ENCODE measurements at regions not wholly inside any gene's neighbourhood (a gene's known extent, or its start where the extent isn't known, plus 50 kb on each side); places are given as distances from the start of the nearest gene placed in this dataset.

- dilution Hi-C loops (cut with MboI; ENCODE audit: extremely low pct_ligation_motif_present, low sequenced_read_pairs): no loop called here
- DNase-seq (ENCODE audit: low read depth, low spot score): no peak
- H3K27me3 ChIP-seq (ENCODE audit: control insufficient read depth in 2 of 2, insufficient read depth in 2 of 2, low read length in 2 of 2): no peaks in the 10 kb centered on the region
Measured at GRCh38 chr7:156129522-156129921, 317.3 kb upstream of the SHH start.

More at GRCh38 chr7:156129522-156129921, 317.3 kb upstream of the SHH start:
- POLR2A ChIA-PET: no interaction called here
- BruUV-seq (replicated peaks): no TSS peak
- peaks cover 1% of the 10 kb centered on the region for H3K9me3 ChIP-seq (replicated peaks; ENCODE audit: control insufficient read depth, insufficient read depth, low read length)
- H3K79me2 ChIP-seq (ENCODE audit: control insufficient read depth, insufficient read depth, low read length): no peaks in the 10 kb centered on the region
- H3K36me3 ChIP-seq (ENCODE audit: control insufficient read depth in 2 of 2, extremely low read depth in 1 of 2, insufficient read depth in 2 of 2, low read length in 2 of 2): no peaks in the 10 kb centered on the region
- H3K4me2 ChIP-seq (ENCODE audit: insufficient read depth, low read length): no peak overlapping the region
- TF ChIP-seq POLR2AphosphoS5 (IDR thresholded peaks at IDR 0.05; ENCODE audit: insufficient read depth, low read depth, low read length) (no peak), JUN (IDR thresholded peaks at IDR 0.05; ENCODE audit: borderline replicate concordance, insufficient read depth, insufficient read length, low read depth) (no peak), POLR2A (IDR thresholded peaks at IDR 0.05; ENCODE audit: low read depth, low read length) (no peak), MYC (IDR thresholded peaks at IDR 0.05; ENCODE audit: low read depth, low read length) (no peak), FOS (IDR thresholded peaks at IDR 0.05; ENCODE audit: borderline replicate concordance, insufficient read depth, low read length) (no peak), GATA2 (IDR thresholded peaks at IDR 0.05; ENCODE audit: insufficient read depth, insufficient read length, low read depth, low read length) (no peak), EZH2 (IDR thresholded peaks at IDR 0.05; ENCODE audit: borderline replicate concordance, low read depth, low read length, severe bottlenecking) (no peak), MAX (IDR thresholded peaks at IDR 0.05; ENCODE audit: insufficient read depth, insufficient read length) (no peak), CTCF (IDR thresholded peaks at IDR 0.05; ENCODE audit: extremely low read depth in 1 of 2, insufficient read depth in 1 of 2, low read depth in 1 of 2, low read length in 2 of 2) (no peak)
- intact Hi-C loops (cut with micrococcal nuclease): no loop called here
- H3K4me3 ChIP-seq (replicated peaks in 1 of 3; ENCODE audit: insufficient read depth in 1 of 3, low read depth in 1 of 3, low read length in 3 of 3): no peak overlapping the region
- CTCF ChIA-PET: no interaction called here
- no peak overlapping the region for H2AFZ ChIP-seq (ENCODE audit: low read depth, low read length)
- no peaks in the 10 kb centered on the region for H3K9me1 ChIP-seq (replicated peaks; ENCODE audit: control insufficient read depth, extremely low read depth, insufficient read depth, low read length)
- no peaks in the 10 kb centered on the region for H4K20me1 ChIP-seq (replicated peaks; ENCODE audit: control insufficient read depth, extremely low read depth, insufficient read depth, low read length)
- FAIRE-seq: no peak
- H3K9ac ChIP-seq (replicated peaks; ENCODE audit: extremely low read depth, insufficient read depth, low read length): no peak overlapping the region
- no peak overlapping the region for H3K27ac ChIP-seq (ENCODE audit: insufficient read depth, low read depth, low read length)
- no peaks in the 10 kb centered on the region for H3K4me1 ChIP-seq (ENCODE audit: control insufficient read depth, extremely low read depth, insufficient read depth, low read length)
